Astrocyte (in vitro differentiated cells and primary cell): ENCODE measurements at regions not wholly inside any gene's neighbourhood (a gene's known extent, or its start where the extent isn't known, plus 50 kb on each side); places are given as distances from the start of the nearest gene placed in this dataset.

ENCODE experiments used
- DNase-seq: peaks from one replicate; pipeline ENCODE4 v3.0.0-alpha.2; 2010; ENCODE audit warnings: low read depth
- FAIRE-seq: peaks from 2 replicates; lab custom pipeline; 2011; peaks lifted over from hg19 to GRCh38; lab: Jason Lieb, UNC
- H2AFZ ChIP-seq: 2 replicates; pipeline ENCODE4 v1.6.0; 2012; ENCODE audit warnings: low read depth, low read length, inconsistent platforms
- H3K27ac ChIP-seq: 2 replicates; pipeline ENCODE4 v1.5.1; 2011; ENCODE audit warnings: low read depth, low read length, inconsistent platforms
- H3K27me3 ChIP-seq: 2 replicates; pipeline ENCODE4 v1.6.0; 2011; ENCODE audit warnings: low read length, inconsistent platforms; ENCODE audit not compliant: insufficient read depth
- H3K36me3 ChIP-seq: 2 replicates; pipeline ENCODE4 v1.5.1; 2011; ENCODE audit warnings: low read length, inconsistent platforms; ENCODE audit not compliant: insufficient read depth
- H3K4me1 ChIP-seq: 2 replicates; pipeline ENCODE4 v1.5.1; 2011; ENCODE audit warnings: low read length, inconsistent platforms; ENCODE audit not compliant: insufficient read depth
- H3K4me2 ChIP-seq: 2 replicates; pipeline ENCODE4 v1.6.0; 2012; ENCODE audit warnings: low read length, inconsistent platforms
- H3K4me3 ChIP-seq: 2 replicates; pipeline ENCODE4 v1.5.1; 2011; ENCODE audit warnings: low read depth, mild to moderate bottlenecking, low read length, inconsistent platforms; ENCODE audit not compliant: insufficient read depth
- H3K79me2 ChIP-seq: 2 replicates; pipeline ENCODE4 v1.6.0; 2012; ENCODE audit warnings: mild to moderate bottlenecking, low read length, inconsistent platforms; ENCODE audit not compliant: insufficient read depth
- H3K9ac ChIP-seq: 2 replicates; pipeline ENCODE4 v1.6.0; 2012; ENCODE audit warnings: mild to moderate bottlenecking, low read length, inconsistent platforms
- H3K9me3 ChIP-seq: 2 replicates; pipeline ENCODE4 v1.5.1; 2012; ENCODE audit warnings: low read depth, mild to moderate bottlenecking, low read length, inconsistent platforms; ENCODE audit not compliant: insufficient read depth
- H4K20me1 ChIP-seq: 2 replicates; pipeline ENCODE4 v1.6.0; 2012; ENCODE audit warnings: low read length, inconsistent platforms; ENCODE audit not compliant: insufficient read depth
- H3K27ac Mint-ChIP-seq: one replicate; pipeline ENCODE4 v1.8.0; 2021; ENCODE audit warnings: mild to moderate bottlenecking, mixed read lengths; ENCODE audit not compliant: unreplicated experiment
- H3K27me3 Mint-ChIP-seq: one replicate; pipeline ENCODE4 v1.8.0; 2021; ENCODE audit warnings: low read depth, mixed read lengths; ENCODE audit not compliant: unreplicated experiment
- H3K36me3 Mint-ChIP-seq: one replicate; pipeline ENCODE4 v1.8.0; 2021; ENCODE audit warnings: low read depth, mixed read lengths; ENCODE audit not compliant: unreplicated experiment
- H3K4me1 Mint-ChIP-seq: one replicate; pipeline ENCODE4 v1.8.0; 2021; ENCODE audit warnings: low read depth, mixed read lengths; ENCODE audit not compliant: unreplicated experiment
- H3K4me3 Mint-ChIP-seq: one replicate; pipeline ENCODE4 v1.8.0; 2021; ENCODE audit warnings: mild to moderate bottlenecking, moderate library complexity, mixed read lengths; ENCODE audit not compliant: unreplicated experiment
- H3K9me3 Mint-ChIP-seq: one replicate; pipeline ENCODE4 v1.8.0; 2021; ENCODE audit warnings: mild to moderate bottlenecking, mixed read lengths; ENCODE audit not compliant: unreplicated experiment
- EZH2 ChIP-seq: IDR thresholded peaks from 2 replicates; pipeline ENCODE4 v1.6.1; 2012; ENCODE audit warnings: mild to moderate bottlenecking, low read length, inconsistent platforms; ENCODE audit not compliant: insufficient read depth
- TF ChIP-seq, protein P1 (sequence below): IDR thresholded peaks from 2 replicates; pipeline ENCODE4 v1.5.1; 2011; ENCODE audit warnings: low read depth, mild to moderate bottlenecking, inconsistent platforms, low read length, moderate library complexity; ENCODE audit not compliant: insufficient read depth

- H3K36me3 Mint-ChIP-seq: no peaks in the 10 kb centered on the region
- H3K36me3 ChIP-seq: no peaks in the 10 kb centered on the region
- DNase-seq: no peak
- no peaks in the 10 kb centered on the region for H4K20me1 ChIP-seq
- H3K4me3 Mint-ChIP-seq: no peak overlapping the region
- no peak overlapping the region for H3K27ac Mint-ChIP-seq
- FAIRE-seq: no peak
- peaks cover 4% of the 10 kb centered on the region for H3K4me1 Mint-ChIP-seq
- no peak overlapping the region for H3K4me3 ChIP-seq
- peaks cover 2% of the 10 kb centered on the region for H3K4me1 ChIP-seq
- H3K27me3 Mint-ChIP-seq: peaks cover 4% of the 10 kb centered on the region
- TF ChIP-seq, protein P1, sequence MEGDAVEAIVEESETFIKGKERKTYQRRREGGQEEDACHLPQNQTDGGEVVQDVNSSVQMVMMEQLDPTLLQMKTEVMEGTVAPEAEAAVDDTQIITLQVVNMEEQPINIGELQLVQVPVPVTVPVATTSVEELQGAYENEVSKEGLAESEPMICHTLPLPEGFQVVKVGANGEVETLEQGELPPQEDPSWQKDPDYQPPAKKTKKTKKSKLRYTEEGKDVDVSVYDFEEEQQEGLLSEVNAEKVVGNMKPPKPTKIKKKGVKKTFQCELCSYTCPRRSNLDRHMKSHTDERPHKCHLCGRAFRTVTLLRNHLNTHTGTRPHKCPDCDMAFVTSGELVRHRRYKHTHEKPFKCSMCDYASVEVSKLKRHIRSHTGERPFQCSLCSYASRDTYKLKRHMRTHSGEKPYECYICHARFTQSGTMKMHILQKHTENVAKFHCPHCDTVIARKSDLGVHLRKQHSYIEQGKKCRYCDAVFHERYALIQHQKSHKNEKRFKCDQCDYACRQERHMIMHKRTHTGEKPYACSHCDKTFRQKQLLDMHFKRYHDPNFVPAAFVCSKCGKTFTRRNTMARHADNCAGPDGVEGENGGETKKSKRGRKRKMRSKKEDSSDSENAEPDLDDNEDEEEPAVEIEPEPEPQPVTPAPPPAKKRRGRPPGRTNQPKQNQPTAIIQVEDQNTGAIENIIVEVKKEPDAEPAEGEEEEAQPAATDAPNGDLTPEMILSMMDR: no peak
- no peak for TF ChIP-seq EZH2
- H3K9me3 ChIP-seq: no peaks in the 10 kb centered on the region
- H3K79me2 ChIP-seq: no peaks in the 10 kb centered on the region
- no peak overlapping the region for H2AFZ ChIP-seq
- H3K9me3 Mint-ChIP-seq: no peaks in the 10 kb centered on the region
- H3K9ac ChIP-seq: no peak overlapping the region
- no peak overlapping the region for H3K4me2 ChIP-seq
- no peaks in the 10 kb centered on the region for H3K27me3 ChIP-seq
- H3K27ac ChIP-seq: no peak overlapping the region
Observed at GRCh38 chr10:88122145-88122544, 258.7 kb downstream of the PTEN start.

DNA sequence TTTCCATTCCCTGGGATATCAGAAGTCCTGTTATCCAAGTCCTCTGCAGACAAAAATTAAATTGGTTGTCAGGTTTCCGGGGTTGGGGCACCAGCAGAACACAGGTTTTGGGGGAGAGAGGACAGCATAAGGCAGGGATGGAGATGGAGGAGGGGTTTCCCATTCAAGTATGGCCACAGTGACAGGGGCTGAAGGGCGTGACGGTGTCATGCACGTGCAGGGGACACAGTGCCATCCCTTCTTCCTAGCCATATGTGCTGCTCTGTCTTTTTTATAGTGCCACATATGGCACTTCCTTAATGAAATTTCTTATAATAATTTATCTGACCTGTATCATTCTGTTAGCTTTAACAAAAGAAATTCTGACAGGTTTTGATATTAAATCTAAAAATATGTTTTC lies 259.2 kb downstream of the PTEN start:
- TF ChIP-seq, protein P1: no peak
- no peak for TF ChIP-seq EZH2

DNA sequence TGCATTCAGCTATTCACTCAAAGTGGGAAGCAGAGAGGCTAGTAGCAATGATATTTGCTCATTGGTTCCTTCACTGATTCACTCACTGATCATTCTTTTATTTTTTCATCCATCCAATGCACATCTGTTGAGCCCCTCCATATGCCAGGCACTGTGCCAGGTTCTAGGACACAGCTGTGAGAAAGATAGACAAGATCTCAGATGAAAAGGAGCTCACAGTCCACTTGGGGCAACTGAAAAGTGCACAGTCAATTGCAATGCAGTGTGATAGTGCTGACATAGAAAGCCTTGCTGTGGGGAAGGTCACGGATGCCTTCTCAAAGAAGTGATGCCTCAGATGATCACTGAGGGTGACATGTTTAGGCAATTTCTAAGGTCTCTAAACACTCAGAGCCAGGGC lies 262.3 kb downstream of the PTEN start:
- Histone ChIP-seq H3K79me2 (no peaks in the 10 kb centered on the region), H2AFZ (no peak overlapping the region), H3K4me2 (no peak overlapping the region), H3K9me3 (no peaks in the 10 kb centered on the region), H3K27me3 (no peaks in the 10 kb centered on the region), H3K4me1 (no peaks in the 10 kb centered on the region), H3K36me3 (no peaks in the 10 kb centered on the region), H3K4me3 (no peak overlapping the region), H3K27ac (no peak overlapping the region), H4K20me1 (no peaks in the 10 kb centered on the region), H3K9ac (no peak overlapping the region)
- peaks cover 4% of the 10 kb centered on the region for H3K27me3 Mint-ChIP-seq
- no peak overlapping the region for H3K27ac Mint-ChIP-seq
- H3K36me3 Mint-ChIP-seq: no peaks in the 10 kb centered on the region
- no peak overlapping the region for H3K4me3 Mint-ChIP-seq
- no peaks in the 10 kb centered on the region for H3K9me3 Mint-ChIP-seq
- no peak for FAIRE-seq
- DNase-seq: no peak
- TF ChIP-seq, protein P1: no peak
- TF ChIP-seq EZH2: no peak
- H3K4me1 Mint-ChIP-seq: peaks cover 7% of the 10 kb centered on the region

More for the DNA sequence above, 259.2 kb downstream of the PTEN start:
- H3K27me3 ChIP-seq: no peaks in the 10 kb centered on the region
- DNase-seq: no peak
- Mint-ChIP-seq H3K9me3 (no peaks in the 10 kb centered on the region), H3K36me3 (no peaks in the 10 kb centered on the region), H3K27me3 (peaks cover 4% of the 10 kb centered on the region), H3K4me1 (peaks cover 5% of the 10 kb centered on the region), H3K27ac (no peak overlapping the region), H3K4me3 (no peak overlapping the region)
- H4K20me1 ChIP-seq: no peaks in the 10 kb centered on the region
- H3K27ac ChIP-seq: no peak overlapping the region
- no peaks in the 10 kb centered on the region for H3K79me2 ChIP-seq
- H3K9ac ChIP-seq: no peak overlapping the region
- no peaks in the 10 kb centered on the region for H3K9me3 ChIP-seq
- H2AFZ ChIP-seq: no peak overlapping the region
- no peaks in the 10 kb centered on the region for H3K36me3 ChIP-seq
- H3K4me1 ChIP-seq: no peaks in the 10 kb centered on the region
- H3K4me2 ChIP-seq: no peak overlapping the region
- FAIRE-seq: no peak
- H3K4me3 ChIP-seq: no peak overlapping the region
